ENCODE measurements at regions not wholly inside any gene's neighbourhood (a gene's known extent, or its start where the extent isn't known, plus 50 kb on each side); places are given as distances from the start of the nearest gene placed in this dataset.

GRCh38 chr9:88243736-88244135 lies 105.5 kb upstream of the SPATA31C2 start:
- no peaks in the 10 kb centered on the region for H3K36me3 ChIP-seq
- TF ChIP-seq CTCF (IDR thresholded peaks at IDR 0.05): no peak
- no peaks in the 10 kb centered on the region for H3K4me1 ChIP-seq (ENCODE audit: control insufficient read depth in 1 of 2, insufficient read depth in 1 of 2, low read depth in 1 of 2, low read length in 1 of 2)
- H3K9me3 ChIP-seq: no peaks in the 10 kb centered on the region
- H3K4me3 ChIP-seq (ENCODE audit: low read depth in 1 of 2, low read length in 1 of 2): no peak overlapping the region
- H3K27me3 ChIP-seq: no peaks in the 10 kb centered on the region
- H3K27ac ChIP-seq: no peak overlapping the region

- Histone ChIP-seq H3K4me1 (ENCODE audit: control insufficient read depth in 1 of 2, insufficient read depth in 1 of 2, low read depth in 1 of 2, low read length in 1 of 2) (no peaks in the 10 kb centered on the region), H3K4me3 (ENCODE audit: low read depth in 1 of 2, low read length in 1 of 2) (no peak overlapping the region), H3K36me3 (no peaks in the 10 kb centered on the region), H3K27ac (no peak overlapping the region), H3K9me3 (no peaks in the 10 kb centered on the region), H3K27me3 (no peaks in the 10 kb centered on the region)
- TF ChIP-seq CTCF (IDR thresholded peaks at IDR 0.05): no peak
These were observed 104.6 kb upstream of the SPATA31C2 start for GRCh38 chr9:88242879-88243278.

- no peak for TF ChIP-seq CTCF (IDR thresholded peaks at IDR 0.05)
- Histone ChIP-seq H3K9me3 (no peaks in the 10 kb centered on the region), H3K27ac (no peak overlapping the region), H3K27me3 (no peaks in the 10 kb centered on the region), H3K4me1 (ENCODE audit: control insufficient read depth in 1 of 2, insufficient read depth in 1 of 2, low read depth in 1 of 2, low read length in 1 of 2) (no peaks in the 10 kb centered on the region), H3K36me3 (no peaks in the 10 kb centered on the region), H3K4me3 (ENCODE audit: low read depth in 1 of 2, low read length in 1 of 2) (no peak overlapping the region)
These were observed 99.8 kb upstream of the SPATA31C2 start for GRCh38 chr9:88237991-88238571.

- TF ChIP-seq CTCF (IDR thresholded peaks at IDR 0.05): no peak
- H3K27me3 ChIP-seq: no peaks in the 10 kb centered on the region
These were observed 99.2 kb upstream of the SPATA31C2 start for GRCh38 chr9:88237479-88237961.

GRCh38 chr9:88236511-88237478 lies 98.5 kb upstream of the SPATA31C2 start:
- no peaks in the 10 kb centered on the region for H3K4me1 ChIP-seq (ENCODE audit: control insufficient read depth in 1 of 2, insufficient read depth in 1 of 2, low read depth in 1 of 2, low read length in 1 of 2)
- no peak overlapping the region for H3K27ac ChIP-seq
- no peak for TF ChIP-seq CTCF (IDR thresholded peaks at IDR 0.05)
- H3K4me3 ChIP-seq (ENCODE audit: low read depth in 1 of 2, low read length in 1 of 2): no peak overlapping the region
- H3K27me3 ChIP-seq: no peaks in the 10 kb centered on the region
- no peaks in the 10 kb centered on the region for H3K9me3 ChIP-seq
- no peaks in the 10 kb centered on the region for H3K36me3 ChIP-seq

More at GRCh38 chr9:88237479-88237961, 99.2 kb upstream of the SPATA31C2 start:
- Histone ChIP-seq H3K4me1 (ENCODE audit: control insufficient read depth in 1 of 2, insufficient read depth in 1 of 2, low read depth in 1 of 2, low read length in 1 of 2) (no peaks in the 10 kb centered on the region), H3K36me3 (no peaks in the 10 kb centered on the region), H3K4me3 (ENCODE audit: low read depth in 1 of 2, low read length in 1 of 2) (no peak overlapping the region), H3K27ac (no peak overlapping the region), H3K9me3 (no peaks in the 10 kb centered on the region)
